22Rv1 (cell line): ENCODE measurements at regions not wholly inside any gene's neighbourhood (a gene's known extent, or its start where the extent isn't known, plus 50 kb on each side); places are given as distances from the start of the nearest gene placed in this dataset.

Experiments used
- H3K27ac ChIP-seq: fragments of 450-650 bp; 2 replicates; pipeline ENCODE4 v1.5.1; 2017
- ZFX ChIP-seq: fragments of 450-650 bp; IDR thresholded peaks from 2 replicates; pipeline ENCODE4 v1.6.1; 2017; ENCODE audit warnings: antibody characterized with exemption, borderline replicate concordance
- TF ChIP-seq, protein P1 (sequence below): fragments of 450-650 bp; IDR thresholded peaks from 2 replicates; pipeline ENCODE4 v1.5.1; 2017; ENCODE audit warnings: mild to moderate bottlenecking

DNA sequence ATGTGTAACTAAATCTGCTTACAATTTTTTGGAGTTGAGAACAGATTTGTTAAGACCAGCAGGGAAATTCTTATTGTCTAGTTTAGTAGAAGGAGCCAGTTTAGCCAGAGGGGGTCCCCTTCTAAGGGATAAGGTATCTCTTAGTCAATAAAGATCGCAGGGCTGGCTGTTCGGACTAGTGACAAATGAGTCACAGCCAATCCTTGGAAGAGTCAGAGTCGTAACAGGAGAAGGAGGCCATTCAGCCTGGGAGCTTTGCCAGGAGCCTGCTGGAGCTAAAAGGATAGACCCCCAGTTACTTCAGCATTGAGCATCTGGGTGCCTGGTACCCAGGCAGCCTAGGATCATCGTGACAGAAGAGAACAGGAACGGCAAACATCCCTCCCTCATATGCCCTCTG, 191.6 kb upstream of the ARHGAP20 start:
- TF ChIP-seq, protein P1, sequence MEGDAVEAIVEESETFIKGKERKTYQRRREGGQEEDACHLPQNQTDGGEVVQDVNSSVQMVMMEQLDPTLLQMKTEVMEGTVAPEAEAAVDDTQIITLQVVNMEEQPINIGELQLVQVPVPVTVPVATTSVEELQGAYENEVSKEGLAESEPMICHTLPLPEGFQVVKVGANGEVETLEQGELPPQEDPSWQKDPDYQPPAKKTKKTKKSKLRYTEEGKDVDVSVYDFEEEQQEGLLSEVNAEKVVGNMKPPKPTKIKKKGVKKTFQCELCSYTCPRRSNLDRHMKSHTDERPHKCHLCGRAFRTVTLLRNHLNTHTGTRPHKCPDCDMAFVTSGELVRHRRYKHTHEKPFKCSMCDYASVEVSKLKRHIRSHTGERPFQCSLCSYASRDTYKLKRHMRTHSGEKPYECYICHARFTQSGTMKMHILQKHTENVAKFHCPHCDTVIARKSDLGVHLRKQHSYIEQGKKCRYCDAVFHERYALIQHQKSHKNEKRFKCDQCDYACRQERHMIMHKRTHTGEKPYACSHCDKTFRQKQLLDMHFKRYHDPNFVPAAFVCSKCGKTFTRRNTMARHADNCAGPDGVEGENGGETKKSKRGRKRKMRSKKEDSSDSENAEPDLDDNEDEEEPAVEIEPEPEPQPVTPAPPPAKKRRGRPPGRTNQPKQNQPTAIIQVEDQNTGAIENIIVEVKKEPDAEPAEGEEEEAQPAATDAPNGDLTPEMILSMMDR, result no peak
- TF ChIP-seq ZFX, result no peak
- no peak overlapping the region for H3K27ac ChIP-seq

DNA sequence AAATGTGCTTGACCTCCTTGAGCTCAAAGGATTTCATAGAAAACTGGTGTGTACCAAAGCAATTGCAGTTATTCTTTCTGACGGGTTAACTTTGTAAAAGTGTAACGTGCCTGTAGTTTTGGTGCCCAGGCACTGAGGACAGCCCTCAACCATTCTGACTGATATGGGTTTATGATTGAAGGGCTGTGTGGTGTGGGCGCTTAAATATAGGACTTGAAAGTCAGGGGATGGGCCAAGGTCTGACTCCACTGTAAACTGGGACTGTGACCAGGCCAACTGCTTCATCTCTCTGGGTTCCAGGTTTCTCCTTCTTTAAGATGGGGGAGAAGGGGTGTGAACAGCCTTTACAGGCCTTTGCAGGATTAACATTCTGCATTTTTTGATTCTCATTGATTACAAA, 191.1 kb upstream of the ARHGAP20 start:
- TF ChIP-seq ZFX, result no peak
- TF ChIP-seq, protein P1, result no peak
- no peak overlapping the region for H3K27ac ChIP-seq

DNA sequence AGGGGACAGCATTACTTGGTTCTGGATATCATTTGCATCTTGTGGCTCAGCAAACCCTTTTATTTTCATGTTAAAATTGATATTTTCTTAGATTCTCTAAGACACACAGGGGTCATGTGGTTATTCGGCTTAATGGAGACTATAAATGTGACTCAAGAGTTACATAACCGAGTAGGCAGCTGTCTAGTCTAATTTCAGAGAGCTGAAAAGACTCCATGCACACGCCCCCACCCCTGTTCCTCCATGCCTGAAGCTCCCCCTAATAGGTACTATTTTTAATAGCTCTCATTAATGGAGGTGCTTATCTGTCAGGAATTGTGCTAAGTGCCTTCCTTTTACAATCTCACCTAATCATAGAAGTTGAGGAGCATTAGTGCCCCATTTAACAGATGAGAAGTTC, 189.2 kb upstream of the ARHGAP20 start:
- no peak overlapping the region for H3K27ac ChIP-seq
- TF ChIP-seq, protein P1, result no peak
- TF ChIP-seq ZFX, result no peak

DNA sequence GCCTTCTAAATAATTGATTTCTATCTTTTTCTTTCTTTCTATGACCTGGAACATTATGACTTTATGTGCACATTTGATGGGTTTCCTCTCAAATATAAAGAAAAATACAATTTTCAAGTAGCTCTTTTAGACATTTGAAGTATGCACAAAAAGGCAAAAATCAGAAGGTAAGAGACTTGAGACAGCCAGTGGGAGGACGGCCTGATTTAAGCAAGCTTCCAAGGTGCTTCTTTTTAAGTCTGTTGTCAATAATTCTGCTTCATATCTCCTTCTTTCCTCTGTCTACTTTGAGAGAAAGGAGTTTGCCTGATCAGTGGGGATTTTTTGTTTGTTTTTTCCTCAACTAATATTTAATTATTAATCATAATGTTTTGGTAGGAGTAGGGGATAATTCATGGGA, 188.2 kb upstream of the ARHGAP20 start:
- TF ChIP-seq, protein P1, result no peak
- TF ChIP-seq ZFX, result no peak

DNA sequence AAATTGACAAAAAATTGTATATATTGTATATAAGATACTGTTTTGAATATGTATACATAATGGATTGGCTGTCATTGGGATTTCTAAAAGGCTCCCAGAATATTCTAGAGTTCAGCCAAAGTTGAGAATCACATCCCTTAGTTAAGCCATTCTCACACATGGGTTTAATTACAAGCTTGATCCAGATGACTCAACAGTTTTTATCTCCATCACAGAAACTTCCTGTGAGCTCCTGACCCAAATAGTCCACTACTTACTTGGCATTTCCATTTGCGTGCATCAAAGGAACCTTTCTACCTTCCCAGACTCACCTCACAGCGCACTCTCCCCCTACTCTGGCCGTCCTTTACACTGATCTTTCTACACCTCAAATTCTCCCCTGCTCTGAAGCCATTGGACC, 184.8 kb upstream of the ARHGAP20 start:
- no peak overlapping the region for H3K27ac ChIP-seq
- TF ChIP-seq ZFX, result no peak
- TF ChIP-seq, protein P1, result no peak

More for the DNA sequence above, 188.2 kb upstream of the ARHGAP20 start:
- no peak overlapping the region for H3K27ac ChIP-seq

DNA sequence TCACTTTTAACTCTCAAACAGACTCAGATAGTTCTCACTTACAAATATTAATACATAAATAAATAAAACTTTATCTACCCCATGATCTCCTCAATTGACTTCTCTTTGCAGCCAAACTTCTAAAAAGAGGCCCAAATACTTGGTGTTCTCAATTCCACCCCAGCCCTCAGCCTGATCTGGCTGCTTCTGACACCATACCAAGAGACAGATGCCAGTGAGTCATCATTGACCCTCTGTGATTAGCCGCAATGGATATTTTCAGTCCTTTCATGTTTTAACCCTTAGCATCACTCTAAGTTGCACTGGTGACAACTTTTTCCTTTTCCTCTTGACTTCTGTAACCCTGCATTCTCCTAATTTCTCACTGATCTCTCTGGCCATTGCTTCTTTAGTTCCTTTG, 184.1 kb upstream of the ARHGAP20 start:
- no peak for TF ChIP-seq ZFX
- TF ChIP-seq, protein P1, result no peak
- H3K27ac ChIP-seq, result no peak overlapping the region

DNA sequence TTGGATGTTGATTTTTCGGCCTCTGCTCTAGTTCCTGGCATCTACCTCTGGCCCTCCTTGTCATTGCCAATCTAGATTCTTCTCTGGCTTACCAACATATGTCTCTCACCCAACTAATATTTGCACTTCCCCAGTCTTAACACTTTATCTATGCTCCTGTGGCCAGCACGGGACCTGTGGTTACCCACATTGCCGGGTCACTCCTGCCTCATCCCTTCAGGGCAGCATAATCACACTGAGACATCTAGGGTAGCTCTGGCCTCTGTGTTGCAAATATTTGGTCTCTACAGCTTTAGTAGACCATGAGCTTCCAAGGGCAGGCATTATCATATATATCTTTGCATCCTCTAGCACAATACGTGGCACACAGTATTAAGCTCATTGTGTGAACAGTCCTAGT, 182.0 kb upstream of the ARHGAP20 start:
- H3K27ac ChIP-seq, result no peak overlapping the region
- TF ChIP-seq, protein P1, result no peak
- no peak for TF ChIP-seq ZFX
